Esophagus muscularis mucosa (tissue), 4 donors: ENCODE measurements at regions not wholly inside any gene's neighbourhood (a gene's known extent, or its start where the extent isn't known, plus 50 kb on each side); places are given as distances from the start of the nearest gene placed in this dataset.

Source experiments
- EP300 ChIP-seq: sonication (generic); formaldehyde crosslinking; IDR thresholded peaks from one replicate; pipeline ENCODE4 v1.6.1; 2017; ENCODE audit warnings: antibody characterized with exemption
- POLR2A ChIP-seq: fragments of 450-650 bp; IDR thresholded peaks from one replicate; pipeline ENCODE4 v1.6.1; 2017; ENCODE audit warnings: antibody characterized with exemption, moderate library complexity, mild to moderate bottlenecking, low read depth
- POLR2AphosphoS5 ChIP-seq, 2 donors: sonication (generic); formaldehyde crosslinking; IDR thresholded peaks; one replicate each; pipeline ENCODE4 v1.6.1; 2017; ENCODE audit warnings: antibody characterized with exemption in 2 of 2
- TF ChIP-seq, protein P1 (sequence below), 3 experiments: fragments of 200-600 bp in 2 of 3; fragments of 450-650 bp in 1 of 3; sonication (generic) in 2 of 3; IDR thresholded peaks; one replicate each; pipeline ENCODE4 v1.5.1; 2017 to 2019; ENCODE audit warnings: antibody characterized with exemption in 3 of 3, mild to moderate bottlenecking in 2 of 3, moderate library complexity in 1 of 3

DNA sequence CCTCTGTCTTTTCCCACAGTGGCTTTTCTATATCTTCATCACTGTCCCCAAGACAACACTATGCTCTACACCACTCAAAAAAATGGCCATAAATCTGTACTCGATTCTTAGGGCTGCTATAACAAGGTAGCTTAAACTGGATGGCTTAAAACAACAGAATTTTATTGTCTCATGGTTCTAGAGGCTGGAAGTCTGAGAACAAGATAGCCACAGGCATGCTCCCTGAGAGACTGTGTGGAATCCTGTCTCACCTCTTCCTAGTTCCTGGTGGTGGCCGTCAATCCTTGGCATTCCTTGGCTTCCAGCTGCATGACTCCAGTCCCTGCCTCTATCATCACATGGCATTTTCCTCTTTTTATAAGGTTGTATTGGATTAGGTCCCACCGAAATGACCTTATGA lies 70.7 kb upstream of the DCLK2 start:
- TF ChIP-seq EP300 (no peak), POLR2A (no peak), POLR2AphosphoS5 (IDR thresholded peaks at IDR 0.05) (no peak)
- TF ChIP-seq, protein P1, sequence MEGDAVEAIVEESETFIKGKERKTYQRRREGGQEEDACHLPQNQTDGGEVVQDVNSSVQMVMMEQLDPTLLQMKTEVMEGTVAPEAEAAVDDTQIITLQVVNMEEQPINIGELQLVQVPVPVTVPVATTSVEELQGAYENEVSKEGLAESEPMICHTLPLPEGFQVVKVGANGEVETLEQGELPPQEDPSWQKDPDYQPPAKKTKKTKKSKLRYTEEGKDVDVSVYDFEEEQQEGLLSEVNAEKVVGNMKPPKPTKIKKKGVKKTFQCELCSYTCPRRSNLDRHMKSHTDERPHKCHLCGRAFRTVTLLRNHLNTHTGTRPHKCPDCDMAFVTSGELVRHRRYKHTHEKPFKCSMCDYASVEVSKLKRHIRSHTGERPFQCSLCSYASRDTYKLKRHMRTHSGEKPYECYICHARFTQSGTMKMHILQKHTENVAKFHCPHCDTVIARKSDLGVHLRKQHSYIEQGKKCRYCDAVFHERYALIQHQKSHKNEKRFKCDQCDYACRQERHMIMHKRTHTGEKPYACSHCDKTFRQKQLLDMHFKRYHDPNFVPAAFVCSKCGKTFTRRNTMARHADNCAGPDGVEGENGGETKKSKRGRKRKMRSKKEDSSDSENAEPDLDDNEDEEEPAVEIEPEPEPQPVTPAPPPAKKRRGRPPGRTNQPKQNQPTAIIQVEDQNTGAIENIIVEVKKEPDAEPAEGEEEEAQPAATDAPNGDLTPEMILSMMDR (IDR thresholded peaks at IDR 0.05): no peak
